Skeletal muscle satellite cell (primary cell): ENCODE measurements at regions not wholly inside any gene's neighbourhood (a gene's known extent, or its start where the extent isn't known, plus 50 kb on each side); places are given as distances from the start of the nearest gene placed in this dataset.
A peak's percentile ranks its signal among the peaks of the same experiment; 100 is the strongest.

Experiments
- H3K27me3 ChIP-seq: 2 replicates; pipeline ENCODE4 v1.7.0; 2013; ENCODE audit warnings: low read length; ENCODE audit not compliant: control insufficient read depth, insufficient read depth
- H3K36me3 ChIP-seq: 2 replicates; pipeline ENCODE4 v1.7.0; 2013; ENCODE audit warnings: mild to moderate bottlenecking, control low read depth, low read length; ENCODE audit not compliant: insufficient read depth
- H3K4me1 ChIP-seq: 2 replicates; pipeline ENCODE4 v1.7.0; 2013; ENCODE audit warnings: low read length; ENCODE audit not compliant: control insufficient read depth, insufficient read depth
- H3K4me2 ChIP-seq: 2 replicates; pipeline ENCODE4 v1.7.0; 2013; ENCODE audit warnings: mild to moderate bottlenecking, low read length
- H3K4me3 ChIP-seq: 2 replicates; pipeline ENCODE4 v1.7.0; 2013; ENCODE audit warnings: low read length
- H3K9ac ChIP-seq: 2 replicates; pipeline ENCODE4 v1.7.0; 2013; ENCODE audit warnings: mild to moderate bottlenecking, low read depth, low read length, moderate library complexity
- H3K9me3 ChIP-seq: replicated peaks from 2 replicates; pipeline ENCODE4 v1.7.0; 2013; ENCODE audit warnings: mild to moderate bottlenecking, control low read depth, low read length

DNA sequence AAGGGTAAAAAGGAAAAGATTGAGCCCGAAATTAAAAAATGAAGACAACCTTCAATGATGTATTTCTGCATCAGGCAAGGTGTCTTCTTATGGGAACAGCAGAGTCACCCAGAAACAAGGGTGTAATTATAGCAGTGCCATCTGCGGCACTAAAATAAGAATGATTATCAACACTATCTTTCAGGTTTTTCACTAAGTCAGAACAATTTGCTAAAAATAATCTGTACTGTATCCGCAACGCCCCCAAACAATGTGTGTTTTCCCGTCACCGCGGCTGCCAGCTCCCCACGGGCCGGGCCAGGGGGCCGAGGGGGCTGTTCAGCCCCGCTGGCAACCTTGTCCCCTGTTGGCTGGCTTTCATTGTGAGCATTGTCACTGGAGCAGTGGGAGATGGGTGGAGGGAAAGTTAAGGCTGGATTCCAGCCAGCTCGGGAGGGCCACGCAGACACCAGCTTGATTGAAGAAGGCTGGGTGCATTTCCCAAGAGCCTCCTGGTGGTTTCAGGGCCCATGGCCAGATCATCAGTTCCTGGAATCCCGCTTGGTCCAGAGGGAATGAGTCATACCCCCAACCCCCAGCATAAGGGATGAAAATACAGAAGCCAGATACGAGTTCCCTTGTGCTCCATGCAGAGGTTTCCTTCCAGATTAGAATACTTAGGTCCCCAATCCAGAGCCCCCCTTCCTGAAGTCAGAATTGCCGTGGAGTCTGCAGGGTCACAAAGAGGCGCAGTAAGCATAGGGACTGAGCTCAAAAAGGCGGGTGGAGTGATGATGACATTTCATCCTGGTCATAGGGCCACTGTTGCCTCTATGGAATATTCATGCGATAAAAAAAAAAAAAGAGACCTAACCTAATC lies 90.2 kb upstream of the KLF13 start:
- Histone ChIP-seq H3K9me3 (no peaks in the 10 kb centered on the region), H3K27me3 (peaks cover 4% of the 10 kb centered on the region), H3K36me3 (no peaks in the 10 kb centered on the region), H3K4me3 (peak overlapping the region; percentile 53), H3K9ac (peak overlapping the region; percentile 20), H3K4me2 (peak overlapping the region; percentile 69), H3K4me1 (peaks cover 11% of the 10 kb centered on the region)

DNA sequence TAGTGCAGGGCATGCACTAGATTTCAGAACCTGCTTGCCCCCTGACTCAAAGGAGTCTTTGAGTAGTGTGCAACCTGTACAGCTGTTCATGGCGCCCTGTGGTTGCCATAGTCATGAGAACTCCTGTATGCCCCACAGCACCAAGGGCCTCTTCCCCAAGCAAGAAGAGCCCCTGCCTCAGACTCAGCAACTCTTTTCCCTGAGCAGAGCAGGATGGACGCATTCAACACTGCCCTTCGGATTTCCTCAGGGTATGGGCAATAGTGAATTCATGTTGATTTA lies 89.7 kb upstream of the KLF13 start:
- H3K36me3 ChIP-seq = no peaks in the 10 kb centered on the region
- no peak overlapping the region for H3K4me3 ChIP-seq
- peaks cover 4% of the 10 kb centered on the region for H3K27me3 ChIP-seq
- H3K4me1 ChIP-seq = peaks cover 11% of the 10 kb centered on the region
- no peaks in the 10 kb centered on the region for H3K9me3 ChIP-seq
- peak overlapping the region; percentile 69 for H3K4me2 ChIP-seq
- no peak overlapping the region for H3K9ac ChIP-seq

DNA sequence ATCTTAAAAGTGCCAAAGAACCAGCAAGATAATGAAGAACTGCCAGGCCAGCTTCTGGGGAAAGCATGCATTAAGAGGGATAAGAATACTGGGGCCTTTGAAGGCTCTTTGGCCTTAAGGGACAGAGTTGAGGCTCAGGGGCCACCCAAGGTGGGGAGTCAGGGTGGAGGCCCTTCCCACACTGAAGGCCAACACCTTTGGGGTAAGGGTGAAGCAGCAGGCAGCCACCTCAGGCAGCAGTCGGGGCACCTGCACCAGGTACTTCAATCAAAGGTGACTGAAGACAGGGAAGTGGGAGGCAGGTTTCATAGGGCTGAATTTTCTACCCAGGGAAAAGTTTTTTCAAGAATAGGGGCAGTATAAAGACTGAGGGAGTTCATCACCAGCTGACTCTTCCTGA lies 87.7 kb upstream of the KLF13 start:
- Histone ChIP-seq H3K36me3 (no peaks in the 10 kb centered on the region), H3K4me3 (no peak overlapping the region), H3K9ac (no peak overlapping the region), H3K4me2 (no peak overlapping the region), H3K4me1 (peaks cover 11% of the 10 kb centered on the region), H3K9me3 (no peaks in the 10 kb centered on the region), H3K27me3 (peaks cover 2% of the 10 kb centered on the region)

DNA sequence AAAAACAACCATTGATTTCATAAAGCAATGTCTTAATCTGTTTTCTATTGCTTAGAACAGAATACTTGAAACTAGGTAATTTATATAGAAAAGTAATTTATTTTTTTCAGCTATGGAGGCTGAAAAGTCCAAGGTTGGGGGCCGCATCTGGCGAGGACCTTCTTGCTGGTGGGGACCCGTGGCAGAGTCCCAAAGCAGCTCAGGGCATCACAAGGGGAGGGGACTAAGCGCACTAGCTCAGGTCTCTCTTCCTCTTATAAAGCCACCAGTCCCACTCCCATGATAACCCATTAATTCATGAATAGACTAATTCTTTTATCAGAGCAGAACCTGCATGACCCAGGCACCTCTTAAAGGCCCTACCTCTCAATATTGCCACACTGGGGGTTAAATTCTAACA lies 87.2 kb upstream of the KLF13 start:
- Histone ChIP-seq H3K9me3 (no peaks in the 10 kb centered on the region), H3K4me1 (peaks cover 11% of the 10 kb centered on the region), H3K9ac (no peak overlapping the region), H3K4me3 (no peak overlapping the region), H3K27me3 (no peaks in the 10 kb centered on the region), H3K4me2 (no peak overlapping the region), H3K36me3 (no peaks in the 10 kb centered on the region)

DNA sequence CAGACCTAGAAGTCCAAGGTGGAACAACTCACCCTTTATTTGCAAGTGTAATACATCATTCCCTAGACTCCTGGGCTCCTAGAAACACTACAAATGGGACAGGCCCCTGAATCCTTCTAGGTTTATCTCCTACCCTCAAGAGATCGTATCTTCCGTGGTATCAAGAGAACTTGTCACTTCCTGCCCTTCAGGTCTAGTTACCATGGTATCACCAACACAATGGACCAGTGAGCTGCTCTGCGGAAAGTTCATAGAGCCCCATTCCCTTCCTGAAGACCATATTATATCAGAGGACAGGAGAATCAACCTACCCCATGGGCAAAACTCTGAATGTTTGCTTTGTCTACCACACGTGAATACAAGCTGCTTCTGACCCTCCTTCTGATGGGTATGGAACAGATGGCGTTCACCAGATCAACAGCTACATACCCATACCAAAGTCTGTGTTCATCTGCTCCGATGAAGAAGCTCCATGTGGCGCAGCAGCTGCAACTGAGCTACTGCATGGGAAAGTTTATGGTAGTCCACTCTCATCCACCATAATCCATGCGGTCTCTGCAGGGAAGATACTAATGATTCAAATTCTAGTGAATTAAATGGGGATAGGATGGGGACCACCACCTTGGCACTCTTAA lies 84.6 kb upstream of the KLF13 start:
- H3K9ac ChIP-seq = no peak overlapping the region
- H3K9me3 ChIP-seq = no peaks in the 10 kb centered on the region

DNA sequence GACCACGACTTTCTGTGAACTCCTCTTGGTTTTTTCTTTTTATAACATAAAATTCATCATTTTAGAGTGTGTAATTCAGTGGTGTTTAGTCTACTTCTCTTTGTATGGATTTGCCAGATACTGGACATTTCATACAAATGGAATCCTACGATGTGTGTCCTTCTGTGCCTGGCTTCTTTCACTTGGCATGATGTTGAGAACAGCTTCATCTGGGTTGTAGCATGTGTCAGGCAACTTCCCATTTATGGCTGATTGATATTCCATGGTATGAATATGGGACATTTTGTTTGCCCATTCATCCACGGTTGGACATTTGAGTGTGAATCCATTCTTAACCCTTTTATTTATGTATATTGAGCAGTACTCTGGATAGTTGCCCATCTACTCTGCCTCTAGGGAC lies 82.7 kb upstream of the KLF13 start:
- Histone ChIP-seq H3K4me1 (no peaks in the 10 kb centered on the region), H3K36me3 (no peaks in the 10 kb centered on the region), H3K4me3 (no peak overlapping the region), H3K27me3 (peaks cover 29% of the 10 kb centered on the region), H3K9ac (no peak overlapping the region), H3K9me3 (no peaks in the 10 kb centered on the region), H3K4me2 (no peak overlapping the region)

More for the DNA sequence above, 84.6 kb upstream of the KLF13 start:
- Histone ChIP-seq H3K27me3 (peaks cover 16% of the 10 kb centered on the region), H3K4me3 (no peak overlapping the region), H3K4me1 (peaks cover under 1% of the 10 kb centered on the region), H3K4me2 (no peak overlapping the region), H3K36me3 (no peaks in the 10 kb centered on the region)

DNA sequence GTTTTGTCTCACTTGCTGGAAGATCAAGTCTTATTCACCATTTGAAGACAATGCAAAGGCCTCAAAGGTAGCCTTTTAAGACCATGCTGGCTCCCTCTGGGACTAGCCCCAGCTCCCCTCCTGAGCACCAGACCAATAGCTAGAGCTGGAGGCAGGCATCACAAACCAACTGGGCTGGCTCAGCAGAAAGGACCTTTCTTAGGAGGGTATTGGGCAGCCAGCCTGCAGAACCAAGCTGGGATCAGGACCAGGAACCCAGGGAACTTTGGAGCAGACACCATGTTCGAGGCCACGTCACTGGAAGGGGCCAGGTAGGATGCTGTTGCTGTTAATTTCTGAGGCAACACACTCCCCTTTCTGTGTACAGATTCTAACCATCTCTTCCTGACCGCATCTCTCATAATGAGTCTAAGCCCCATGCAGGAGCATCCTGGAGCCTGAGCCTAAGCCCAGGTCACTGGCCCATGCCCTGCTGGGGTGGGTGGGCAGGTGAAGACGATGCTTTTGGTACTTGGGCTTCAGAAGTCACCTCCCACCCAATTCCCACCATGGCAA lies 81.4 kb upstream of the KLF13 start:
- no peak overlapping the region for H3K9ac ChIP-seq
- no peaks in the 10 kb centered on the region for H3K36me3 ChIP-seq
- H3K4me3 ChIP-seq = no peak overlapping the region
- peaks cover 32% of the 10 kb centered on the region for H3K27me3 ChIP-seq
- H3K4me1 ChIP-seq = no peaks in the 10 kb centered on the region
- H3K4me2 ChIP-seq = no peak overlapping the region
- H3K9me3 ChIP-seq = no peaks in the 10 kb centered on the region

DNA sequence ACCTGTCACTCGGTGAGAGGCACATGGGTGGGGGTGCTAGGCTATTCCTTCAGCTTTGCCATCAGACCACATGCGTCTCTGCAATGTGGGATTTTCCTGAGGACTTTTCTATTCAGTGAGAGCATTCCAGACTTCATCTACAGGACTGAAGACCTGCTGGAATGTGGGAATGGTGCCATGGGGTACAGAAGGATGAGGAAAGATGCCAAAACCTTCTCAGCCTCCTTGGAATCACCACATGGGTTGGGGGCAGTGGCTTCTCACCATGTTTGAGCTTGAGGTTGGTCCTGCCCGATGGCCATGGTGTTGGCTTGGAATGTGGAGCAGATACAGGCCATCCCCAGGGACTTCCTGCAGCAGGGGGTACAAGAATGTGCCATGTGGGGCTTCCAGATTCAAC lies 80.9 kb upstream of the KLF13 start:
- Histone ChIP-seq H3K4me3 (no peak overlapping the region), H3K27me3 (peaks cover 35% of the 10 kb centered on the region), H3K36me3 (no peaks in the 10 kb centered on the region), H3K4me1 (no peaks in the 10 kb centered on the region), H3K4me2 (no peak overlapping the region), H3K9me3 (no peaks in the 10 kb centered on the region), H3K9ac (no peak overlapping the region)

DNA sequence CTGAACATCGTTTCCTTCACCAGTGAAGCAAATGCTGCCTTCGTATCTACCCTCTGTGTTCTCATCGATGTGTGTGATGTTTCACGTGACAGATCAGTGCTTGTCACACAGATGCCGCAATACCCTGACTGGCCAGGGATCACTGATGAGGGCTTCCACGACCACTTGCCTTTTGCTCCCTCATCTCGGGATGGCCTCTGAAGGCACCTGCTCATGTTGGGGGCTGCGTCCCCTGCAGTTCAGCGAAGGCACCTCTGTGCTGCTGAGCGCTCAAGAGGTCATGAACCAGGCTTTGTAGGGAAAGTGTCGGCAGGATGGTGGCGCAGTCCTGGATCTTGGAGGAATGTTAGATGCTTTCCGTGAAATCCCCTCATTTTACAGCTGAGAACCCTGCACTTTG lies 79.2 kb upstream of the KLF13 start:
- no peaks in the 10 kb centered on the region for H3K9me3 ChIP-seq

DNA sequence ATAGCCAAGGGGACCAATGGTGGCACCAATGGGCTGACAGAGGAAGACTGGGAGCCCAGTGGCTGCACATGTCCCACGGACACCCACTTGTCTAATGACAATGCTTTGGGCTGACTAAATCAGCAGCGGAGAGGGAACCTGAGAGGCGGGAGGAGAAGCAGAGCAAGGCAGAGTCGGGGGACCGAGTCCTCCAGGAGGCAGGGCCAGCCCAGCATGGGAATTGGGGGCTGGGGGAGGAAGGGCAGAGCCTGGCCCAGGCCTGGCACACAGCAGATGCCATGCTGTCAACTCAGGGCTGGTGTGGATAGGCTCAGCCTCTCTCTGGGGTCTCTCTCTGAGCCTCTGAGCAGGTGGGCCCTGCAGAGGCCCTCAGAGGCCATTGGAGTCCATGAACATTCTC lies 78.4 kb upstream of the KLF13 start:
- Histone ChIP-seq H3K27me3 (peaks cover 53% of the 10 kb centered on the region), H3K4me3 (no peak overlapping the region), H3K36me3 (no peaks in the 10 kb centered on the region), H3K9ac (no peak overlapping the region), H3K4me2 (no peak overlapping the region), H3K4me1 (peaks cover 3% of the 10 kb centered on the region), H3K9me3 (no peaks in the 10 kb centered on the region)

More for the DNA sequence above, 79.2 kb upstream of the KLF13 start:
- H3K36me3 ChIP-seq = no peaks in the 10 kb centered on the region
- H3K9ac ChIP-seq = no peak overlapping the region
- peaks cover 49% of the 10 kb centered on the region for H3K27me3 ChIP-seq
- H3K4me3 ChIP-seq = no peak overlapping the region
- H3K4me1 ChIP-seq = peaks cover 3% of the 10 kb centered on the region
- H3K4me2 ChIP-seq = no peak overlapping the region

DNA sequence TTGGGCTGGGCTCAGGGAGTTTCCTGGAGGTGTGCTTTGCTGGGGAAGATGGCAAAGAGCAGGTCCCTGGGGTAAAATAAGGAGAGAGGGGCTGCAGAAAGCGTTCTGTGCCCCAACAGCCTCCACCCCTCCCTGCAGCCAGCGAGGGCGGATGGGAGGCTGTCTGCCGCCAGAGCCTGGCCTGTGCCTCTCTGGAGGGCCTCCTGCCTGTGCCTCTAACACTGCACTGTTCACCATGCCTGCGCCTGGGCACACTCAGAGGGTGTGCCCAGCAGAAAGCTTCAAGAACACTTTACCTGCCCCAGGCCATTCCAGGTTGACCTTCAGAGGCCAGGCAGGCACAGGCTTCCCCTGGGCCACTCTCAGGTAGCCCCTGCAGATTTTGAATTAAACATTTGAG lies 77.7 kb upstream of the KLF13 start:
- H3K36me3 ChIP-seq = no peaks in the 10 kb centered on the region
- H3K4me2 ChIP-seq = no peak overlapping the region
- H3K9me3 ChIP-seq = no peaks in the 10 kb centered on the region
- H3K9ac ChIP-seq = no peak overlapping the region
- peaks cover 3% of the 10 kb centered on the region for H3K4me1 ChIP-seq
- H3K4me3 ChIP-seq = no peak overlapping the region
- H3K27me3 ChIP-seq = peaks cover 53% of the 10 kb centered on the region

DNA sequence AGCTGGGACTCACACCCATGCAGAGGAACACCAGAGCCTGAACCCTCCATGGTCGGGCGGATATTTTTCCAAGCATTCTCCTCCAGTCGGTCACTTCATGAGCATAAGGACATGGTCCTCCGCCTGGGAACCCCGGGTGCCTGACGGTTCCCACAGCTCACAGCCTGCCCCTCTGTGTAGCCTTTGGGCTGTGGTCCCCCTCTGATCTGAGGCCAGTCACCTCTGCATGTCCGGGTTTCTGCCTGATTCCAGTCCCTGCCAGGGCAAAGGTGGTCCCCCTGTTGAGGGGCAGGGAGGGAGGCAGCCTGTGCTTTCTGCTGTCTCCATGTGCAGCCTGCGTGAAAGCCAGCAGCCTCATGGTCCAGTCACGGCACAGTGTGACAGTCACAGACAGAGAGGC lies 76.6 kb upstream of the KLF13 start:
- Histone ChIP-seq H3K9ac (no peak overlapping the region), H3K4me2 (no peak overlapping the region), H3K4me1 (peaks cover 10% of the 10 kb centered on the region), H3K9me3 (no peaks in the 10 kb centered on the region), H3K4me3 (no peak overlapping the region), H3K36me3 (no peaks in the 10 kb centered on the region), H3K27me3 (peaks cover 53% of the 10 kb centered on the region)
